ENCODE measurements at regions not wholly inside any gene's neighbourhood (a gene's known extent, or its start where the extent isn't known, plus 50 kb on each side); places are given as distances from the start of the nearest gene placed in this dataset.

GRCh38 chr2:41119489-41119888 is 667.6 kb upstream of the SLC8A1 start:
- TF ChIP-seq, protein P1, sequence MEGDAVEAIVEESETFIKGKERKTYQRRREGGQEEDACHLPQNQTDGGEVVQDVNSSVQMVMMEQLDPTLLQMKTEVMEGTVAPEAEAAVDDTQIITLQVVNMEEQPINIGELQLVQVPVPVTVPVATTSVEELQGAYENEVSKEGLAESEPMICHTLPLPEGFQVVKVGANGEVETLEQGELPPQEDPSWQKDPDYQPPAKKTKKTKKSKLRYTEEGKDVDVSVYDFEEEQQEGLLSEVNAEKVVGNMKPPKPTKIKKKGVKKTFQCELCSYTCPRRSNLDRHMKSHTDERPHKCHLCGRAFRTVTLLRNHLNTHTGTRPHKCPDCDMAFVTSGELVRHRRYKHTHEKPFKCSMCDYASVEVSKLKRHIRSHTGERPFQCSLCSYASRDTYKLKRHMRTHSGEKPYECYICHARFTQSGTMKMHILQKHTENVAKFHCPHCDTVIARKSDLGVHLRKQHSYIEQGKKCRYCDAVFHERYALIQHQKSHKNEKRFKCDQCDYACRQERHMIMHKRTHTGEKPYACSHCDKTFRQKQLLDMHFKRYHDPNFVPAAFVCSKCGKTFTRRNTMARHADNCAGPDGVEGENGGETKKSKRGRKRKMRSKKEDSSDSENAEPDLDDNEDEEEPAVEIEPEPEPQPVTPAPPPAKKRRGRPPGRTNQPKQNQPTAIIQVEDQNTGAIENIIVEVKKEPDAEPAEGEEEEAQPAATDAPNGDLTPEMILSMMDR (conservative IDR thresholded peaks at IDR 0.05 in 1 of 2, IDR thresholded peaks at IDR 0.05 in 1 of 2; ENCODE audit: extremely low read depth in 1 of 2, insufficient read depth in 1 of 2, low read depth in 1 of 2, low read length in 2 of 2) = no peak
- TF ChIP-seq EZH2 (IDR thresholded peaks at IDR 0.05; ENCODE audit: borderline replicate concordance, low read length) = no peak

Measured in mammary epithelial cell (primary cell).